Adipocyte (in vitro differentiated cells): ENCODE measurements at regions not wholly inside any gene's neighbourhood (a gene's known extent, or its start where the extent isn't known, plus 50 kb on each side); places are given as distances from the start of the nearest gene placed in this dataset.
"Not testable (repeated sequence)": the region's sequence is repeated elsewhere in the genome, so short reads cannot be mapped to it uniquely, and the experiment has no call there.

Experiments
- DNase-seq: peaks from one replicate; pipeline ENCODE4 v3.0.0-alpha.2; 2015; ENCODE audit warnings: low read depth
- H3K27me3 ChIP-seq: replicated peaks from 2 replicates; pipeline ENCODE4 v1.7.0; 2013; ENCODE audit warnings: mild to moderate bottlenecking, low read length, moderate library complexity; ENCODE audit not compliant: control insufficient read depth, insufficient read depth
- H3K36me3 ChIP-seq: 2 replicates; pipeline ENCODE4 v1.7.0; 2013; ENCODE audit warnings: low read length, mild to moderate bottlenecking, moderate library complexity; ENCODE audit not compliant: control insufficient read depth, insufficient read depth, severe bottlenecking
- H3K4me1 ChIP-seq: 2 replicates; pipeline ENCODE4 v1.7.0; 2013; ENCODE audit warnings: mild to moderate bottlenecking, low read length, moderate library complexity; ENCODE audit not compliant: control insufficient read depth, insufficient read depth
- H3K4me3 ChIP-seq: 2 replicates; pipeline ENCODE4 v1.7.0; 2013; ENCODE audit warnings: mild to moderate bottlenecking, low read length, moderate library complexity
- H3K9ac ChIP-seq: 2 replicates; pipeline ENCODE4 v1.7.0; 2013; ENCODE audit warnings: mild to moderate bottlenecking, low read length, moderate library complexity
- H3K9me3 ChIP-seq: 2 replicates; pipeline ENCODE4 v1.7.0; 2013; ENCODE audit warnings: mild to moderate bottlenecking, low read length, moderate library complexity; ENCODE audit not compliant: control insufficient read depth

GRCh38 chr2:239830121-239831000, 194.8 kb downstream of the NDUFA10 start:
- H3K9ac ChIP-seq = no peak overlapping the region
- no peaks in the 10 kb centered on the region for H3K9me3 ChIP-seq
- peaks cover 5% of the 10 kb centered on the region for H3K27me3 ChIP-seq
- no peak for DNase-seq
- H3K4me1 ChIP-seq = no peaks in the 10 kb centered on the region
- no peaks in the 10 kb centered on the region for H3K36me3 ChIP-seq
- H3K4me3 ChIP-seq = no peak overlapping the region

DNA sequence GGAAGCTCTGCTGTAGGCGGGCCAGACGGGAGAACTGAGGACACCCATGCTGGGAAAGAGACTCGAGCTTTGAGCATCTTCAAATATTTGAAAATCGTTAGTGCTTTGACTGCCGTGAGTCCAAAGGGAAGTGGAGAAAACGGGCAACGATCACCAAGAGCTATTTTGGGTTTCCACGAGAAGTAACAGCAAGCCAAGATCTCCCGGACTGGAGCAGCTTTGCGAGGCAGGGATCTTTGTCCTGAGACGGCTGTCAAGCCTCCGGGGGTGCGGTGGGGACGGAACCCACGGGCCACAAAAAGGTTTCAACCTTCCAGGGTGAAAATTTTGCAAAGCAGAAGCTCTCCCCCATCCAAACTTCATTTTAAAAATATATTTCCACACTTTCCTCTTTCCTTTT, 195.8 kb downstream of the NDUFA10 start:
- Histone ChIP-seq H3K9ac (no peak overlapping the region), H3K27me3 (peaks cover 12% of the 10 kb centered on the region), H3K9me3 (no peaks in the 10 kb centered on the region), H3K4me3 (no peak overlapping the region), H3K36me3 (no peaks in the 10 kb centered on the region), H3K4me1 (no peaks in the 10 kb centered on the region)
- DNase-seq = no peak

GRCh38 chr2:239828973-239829275, 196.2 kb downstream of the NDUFA10 start:
- not testable (repeated sequence) for H3K9me3 ChIP-seq, H3K36me3 ChIP-seq, H3K4me1 ChIP-seq, H3K4me3 ChIP-seq, H3K9ac ChIP-seq, DNase-seq
- H3K27me3 ChIP-seq = peaks cover 12% of the 10 kb centered on the region

GRCh38 chr2:239828192-239828972, 196.8 kb downstream of the NDUFA10 start:
- no peaks in the 10 kb centered on the region for H3K4me1 ChIP-seq
- H3K9me3 ChIP-seq = no peaks in the 10 kb centered on the region
- H3K36me3 ChIP-seq = no peaks in the 10 kb centered on the region
- H3K4me3 ChIP-seq = no peak overlapping the region
- H3K9ac ChIP-seq = no peak overlapping the region
- DNase-seq = no peak
- H3K27me3 ChIP-seq = peaks cover 12% of the 10 kb centered on the region

DNA sequence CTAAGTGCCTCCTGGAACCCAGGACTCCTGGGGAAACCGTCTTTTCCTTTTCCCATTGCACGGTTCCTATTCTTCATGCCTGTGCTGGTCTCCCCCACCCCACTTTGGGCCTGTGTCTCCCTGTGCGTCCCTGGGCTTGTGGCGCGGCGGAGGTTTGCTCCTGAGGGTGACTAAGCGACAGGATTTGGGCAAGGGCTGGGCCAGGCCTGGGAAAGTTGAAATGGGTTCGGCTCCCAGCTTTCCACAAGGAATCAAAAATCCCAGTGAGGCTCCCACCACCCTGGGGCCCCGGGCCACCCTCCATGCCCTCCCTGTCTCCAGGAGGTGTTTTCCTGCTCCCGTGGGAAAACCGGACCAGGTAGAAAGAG, 197.6 kb downstream of the NDUFA10 start:
- no peaks in the 10 kb centered on the region for H3K36me3 ChIP-seq
- H3K27me3 ChIP-seq = peaks cover 20% of the 10 kb centered on the region
- H3K9ac ChIP-seq = no peak overlapping the region
- no peak overlapping the region for H3K4me3 ChIP-seq
- DNase-seq = no peak
- H3K9me3 ChIP-seq = no peaks in the 10 kb centered on the region
- no peaks in the 10 kb centered on the region for H3K4me1 ChIP-seq

GRCh38 chr2:239826786-239827522, 198.2 kb downstream of the NDUFA10 start:
- peaks cover 23% of the 10 kb centered on the region for H3K27me3 ChIP-seq
- DNase-seq = no peak

GRCh38 chr2:239826376-239826775, 198.8 kb downstream of the NDUFA10 start:
- no peak for DNase-seq
- H3K36me3 ChIP-seq = no peaks in the 10 kb centered on the region

More at GRCh38 chr2:239826786-239827522, 198.2 kb downstream of the NDUFA10 start:
- Histone ChIP-seq H3K9me3 (no peaks in the 10 kb centered on the region), H3K9ac (no peak overlapping the region), H3K4me3 (no peak overlapping the region), H3K36me3 (no peaks in the 10 kb centered on the region), H3K4me1 (no peaks in the 10 kb centered on the region)

GRCh38 chr2:239825705-239825979, 199.5 kb downstream of the NDUFA10 start:
- Histone ChIP-seq H3K27me3 (peaks cover 23% of the 10 kb centered on the region), H3K36me3 (no peaks in the 10 kb centered on the region), H3K9me3 (no peaks in the 10 kb centered on the region), H3K4me3 (no peak overlapping the region), H3K4me1 (no peaks in the 10 kb centered on the region), H3K9ac (no peak overlapping the region)
- no peak for DNase-seq

More at GRCh38 chr2:239826376-239826775, 198.8 kb downstream of the NDUFA10 start:
- H3K9ac ChIP-seq = no peak overlapping the region
- no peaks in the 10 kb centered on the region for H3K4me1 ChIP-seq
- peaks cover 23% of the 10 kb centered on the region for H3K27me3 ChIP-seq
- no peaks in the 10 kb centered on the region for H3K9me3 ChIP-seq
- no peak overlapping the region for H3K4me3 ChIP-seq

- Histone ChIP-seq H3K27me3 (peaks cover 23% of the 10 kb centered on the region), H3K36me3 (no peaks in the 10 kb centered on the region), H3K9me3 (no peaks in the 10 kb centered on the region), H3K4me1 (no peaks in the 10 kb centered on the region), H3K9ac (no peak overlapping the region), H3K4me3 (no peak overlapping the region)
- no peak for DNase-seq
Measured at GRCh38 chr2:239824866-239825704, 200.1 kb downstream of the NDUFA10 start.

- no peaks in the 10 kb centered on the region for H3K36me3 ChIP-seq
- no peak for DNase-seq
- no peak overlapping the region for H3K4me3 ChIP-seq
Measured at GRCh38 chr2:239824046-239824694, 201.0 kb downstream of the NDUFA10 start.

More at GRCh38 chr2:239824046-239824694, 201.0 kb downstream of the NDUFA10 start:
- H3K4me1 ChIP-seq = no peaks in the 10 kb centered on the region
- H3K9me3 ChIP-seq = no peaks in the 10 kb centered on the region
- peaks cover 31% of the 10 kb centered on the region for H3K27me3 ChIP-seq
- H3K9ac ChIP-seq = no peak overlapping the region
